Heart left ventricle (tissue), 16 donors: ENCODE measurements at regions not wholly inside any gene's neighbourhood (a gene's known extent, or its start where the extent isn't known, plus 50 kb on each side); places are given as distances from the start of the nearest gene placed in this dataset.

Source experiments
- ATAC-seq, 4 donors: fragments of 200-7000 bp; cut with Tn5 transposase; one replicate each; pipeline ENCODE4 v1.9.1; 2020 to 2022; ENCODE audit warnings: moderate library complexity in 4 of 4, mild to moderate bottlenecking in 3 of 4, moderate number of reproducible peaks in 1 of 4
- DNase-seq, 5 donors: peaks; one replicate each; pipeline ENCODE4 v3.0.0-alpha.2; 2020
- H3K27ac ChIP-seq, 12 donors: fragments of 200-600 bp; sonication (generic) in 4 of 12; one replicate each; pipeline versions ENCODE4 v1.5.0 to v1.8.0; 2016 to 2022; ENCODE audit warnings: mild to moderate bottlenecking in 2 of 12
- H3K27me3 ChIP-seq, 9 donors: fragments of 200-600 bp; sonication (generic) in 2 of 9; one replicate each; pipeline versions ENCODE4 v1.5.1 to v1.8.0; 2016 to 2022; ENCODE audit warnings: mild to moderate bottlenecking in 3 of 9
- H3K36me3 ChIP-seq, 9 donors: fragments of 200-600 bp; sonication (generic) in 2 of 9; one replicate each; pipeline versions ENCODE4 v1.5.0 to v1.8.0; 2018 to 2022; ENCODE audit warnings: mild to moderate bottlenecking in 2 of 9
- H3K4me1 ChIP-seq, 12 donors: fragments of 200-600 bp; sonication (generic) in 4 of 12; one replicate each; pipeline versions ENCODE4 v1.5.0 to v1.8.0; 2016 to 2022; ENCODE audit warnings: mild to moderate bottlenecking in 3 of 12
- H3K4me3 ChIP-seq, 12 donors: fragments of 200-600 bp; sonication (generic) in 4 of 12; one replicate each; pipeline versions ENCODE4 v1.5.0 to v1.8.0; 2017 to 2022; ENCODE audit warnings: mild to moderate bottlenecking in 9 of 12, moderate library complexity in 4 of 12
- H3K9me3 ChIP-seq, 12 donors: fragments of 200-600 bp; sonication (generic) in 4 of 12; one replicate each; pipeline versions ENCODE4 v1.5.0 to v1.8.0; 2016 to 2022; ENCODE audit warnings: mild to moderate bottlenecking in 1 of 12
- CTCF ChIP-seq, 12 donors: fragments of 200-600 bp; sonication (generic) in 4 of 12; IDR thresholded peaks; one replicate each; pipeline versions ENCODE4 v1.5.0 to v1.8.0; 2018 to 2022; ENCODE audit warnings: antibody characterized with exemption in 12 of 12, mild to moderate bottlenecking in 5 of 12
- POLR2A ChIP-seq, 2 donors: fragments of 450-650 bp; IDR thresholded peaks; one replicate each; pipeline ENCODE4 v1.6.1; 2017; ENCODE audit warnings: antibody characterized with exemption in 2 of 2, mild to moderate bottlenecking in 2 of 2, moderate library complexity in 2 of 2
- WGBS, 4 donors: extraction: QIAGEN DNeasy Blood & Tissue Kit in 2 of 4; methylation state at CpG; one replicate each; pipeline versions ENCODE4 v1.1.5 to v1.1.7; 2013 to 2018; 5-methylcytosine and 5-hydroxymethylcytosine counted together
- intact Hi-C, 10 donors: fragments of 100-400 bp; cut with DNase I; formaldehyde crosslinking; loops; one replicate each; pipeline versions ENCODE4 v1.11.1 to v1.14.2; 2022
- donor health status: ischemic (EF 13 %, LVEDD 7.1; RV severe dilation, severe dysfunction).
- donor health status: healthy with polysubstance abuse.
- donor health status: DM: no; HTN: yes; CAD: no.
- donor health status: DM: no; HTN: no; CAD: no.
- donor health status: ischemic (EF 25% LVEDD 6.9; RV normal size, moderate dysfunction).
- donor health status: ischemic (EF 25% LVEDD 5.7; RV mildly dilated, moderate dysfunction).
- donor health status: healthy.
- donor health status: DM: yes; HTN: yes; CAD: no.
- donor health status: ischemic (EF 35%, LVEDD 5.7; RV mildly dilated, moderate dysfunction).
- donor health status: nonischemic (EF 11% LVEDD 7.7; RV severe dilation, severe dysfunction).
- donor health status: DM: yes; HTN: yes; CAD: no.
- donor health status: PGD.
- donor health status: ischemic (EF 29% LVEDD 5.4; RV normal size, mild dysfunction).
- donor health status: nonischemic (EF 23%, LVEDD 6.1; RV moderate dilation, normal function).

GRCh38 chr11:46198245-46199240, 77.3 kb upstream of the PHF21A start:
- no peaks in the 10 kb centered on the region for H3K36me3 ChIP-seq
- H3K4me1 ChIP-seq, result no peaks in the 10 kb centered on the region
- 71 to 77% (median 72%) methylated on average over 8 of the region's 8 CpGs for WGBS, 4 donors
- H3K4me3 ChIP-seq, result no peak overlapping the region
- H3K27ac ChIP-seq, result no peak overlapping the region
- intact Hi-C loops, result no loop called here
- DNase-seq, result no peak
- no peak for TF ChIP-seq POLR2A (IDR thresholded peaks at IDR 0.05)
- TF ChIP-seq CTCF (IDR thresholded peaks at IDR 0.05), result no peak
- ATAC-seq, result no peak
- H3K27me3 ChIP-seq, result peaks cover 0 to 26% (median 0%) of the 10 kb centered on the region in 9 donors
- H3K9me3 ChIP-seq, result no peaks in the 10 kb centered on the region

- intact Hi-C loops, result no loop called here
- H3K4me3 ChIP-seq, result no peak overlapping the region
- WGBS, 4 donors, result 72 to 84% (median 77%) methylated on average over 3 of the region's 3 CpGs
- H3K9me3 ChIP-seq, result no peaks in the 10 kb centered on the region
- no peak overlapping the region for H3K27ac ChIP-seq
- H3K27me3 ChIP-seq, result peaks cover 0 to 28% (median 0%) of the 10 kb centered on the region in 9 donors
- H3K36me3 ChIP-seq, result no peaks in the 10 kb centered on the region
- TF ChIP-seq POLR2A (IDR thresholded peaks at IDR 0.05) (no peak), CTCF (IDR thresholded peaks at IDR 0.05) (no peak)
- no peaks in the 10 kb centered on the region for H3K4me1 ChIP-seq
- ATAC-seq (no peak), DNase-seq (no peak)
These were observed 76.2 kb upstream of the PHF21A start for GRCh38 chr11:46197421-46197820.

- intact Hi-C loops, result no loop called here
- DNase-seq (no peak), ATAC-seq (no peak)
- Histone ChIP-seq H3K9me3 (peaks cover 0 to 18% (median 4%) of the 10 kb centered on the region in 12 donors), H3K36me3 (no peaks in the 10 kb centered on the region), H3K27ac (no peak overlapping the region), H3K4me1 (no peaks in the 10 kb centered on the region), H3K27me3 (peaks cover 0 to 7% (median 0%) of the 10 kb centered on the region in 9 donors), H3K4me3 (no peak overlapping the region)
- TF ChIP-seq POLR2A (IDR thresholded peaks at IDR 0.05) (no peak), CTCF (IDR thresholded peaks at IDR 0.05) (no peak)
These were observed 66.8 kb upstream of the PHF21A start for GRCh38 chr11:46188017-46188416.

GRCh38 chr11:46183819-46184218, 62.6 kb upstream of the PHF21A start:
- Histone ChIP-seq H3K36me3 (no peaks in the 10 kb centered on the region), H3K27ac (no peak overlapping the region), H3K4me3 (no peak overlapping the region), H3K4me1 (no peaks in the 10 kb centered on the region), H3K27me3 (peaks cover 0 to 10% (median 0%) of the 10 kb centered on the region in 9 donors), H3K9me3 (peaks cover 0 to 6% (median 0%) of the 10 kb centered on the region in 12 donors)
- TF ChIP-seq POLR2A (IDR thresholded peaks at IDR 0.05) (no peak), CTCF (IDR thresholded peaks at IDR 0.05) (no peak)
- intact Hi-C loops, result no loop called here
- ATAC-seq (no peak), DNase-seq (no peak)
- WGBS, 4 donors, result 87 to 96% (median 89%) methylated on average over 4 of the region's 4 CpGs
